Middle frontal gyrus (tissue), 1 donor: ENCODE measurements at regions not wholly inside any gene's neighbourhood (a gene's known extent, or its start where the extent isn't known, plus 50 kb on each side); places are given as distances from the start of the nearest gene placed in this dataset.

Experiments used
- DNase-seq: peaks from one replicate; pipeline ENCODE4 v3.0.0-alpha.2; 2015; ENCODE audit warnings: low spot score; ENCODE audit errors: extremely low spot score

- no peak for DNase-seq
Measured at GRCh38 chr13:47081246-47081645, 184.4 kb upstream of the HTR2A start.

GRCh38 chr13:47080621-47081020 lies 183.8 kb upstream of the HTR2A start:
- DNase-seq: no peak

- no peak for DNase-seq
Measured at GRCh38 chr13:47076500-47076899, 179.6 kb upstream of the HTR2A start.

- no peak for DNase-seq
Measured at GRCh38 chr13:47069133-47069532, 172.3 kb upstream of the HTR2A start.

GRCh38 chr13:47067306-47067705 lies 170.5 kb upstream of the HTR2A start:
- DNase-seq: no peak

- DNase-seq: no peak
Measured at GRCh38 chr13:47066226-47066625, 169.4 kb upstream of the HTR2A start.

- no peak for DNase-seq
Measured at GRCh38 chr13:47064381-47064780, 167.5 kb upstream of the HTR2A start.

GRCh38 chr13:47049276-47049989 lies 152.6 kb upstream of the HTR2A start:
- DNase-seq: no peak

- DNase-seq: no peak
Measured at GRCh38 chr13:47046706-47047105, 149.9 kb upstream of the HTR2A start.

GRCh38 chr13:47044842-47045241 lies 148.0 kb upstream of the HTR2A start:
- DNase-seq: no peak

- DNase-seq: no peak
Measured at GRCh38 chr13:47039106-47039505, 142.3 kb upstream of the HTR2A start.

GRCh38 chr13:47038188-47038587 lies 141.3 kb upstream of the HTR2A start:
- DNase-seq: no peak

GRCh38 chr13:47036294-47037008 lies 139.6 kb upstream of the HTR2A start:
- no peak for DNase-seq

GRCh38 chr13:47033216-47033615 lies 136.4 kb upstream of the HTR2A start:
- no peak for DNase-seq

- no peak for DNase-seq
Measured at GRCh38 chr13:47027780-47028437, 131.1 kb upstream of the HTR2A start.

- DNase-seq: no peak
Measured at GRCh38 chr13:47025791-47026447, 129.1 kb upstream of the HTR2A start.

- no peak for DNase-seq
Measured at GRCh38 chr13:47019977-47020376, 123.1 kb upstream of the HTR2A start.

GRCh38 chr13:47017476-47017875 lies 120.6 kb upstream of the HTR2A start:
- no peak for DNase-seq

- no peak for DNase-seq
Measured at GRCh38 chr13:47008318-47008717, 111.5 kb upstream of the HTR2A start.

GRCh38 chr13:47005756-47006414 lies 109.0 kb upstream of the HTR2A start:
- DNase-seq: no peak

GRCh38 chr13:47004540-47004939 lies 107.7 kb upstream of the HTR2A start:
- no peak for DNase-seq
